SK-N-SH (cell line): ENCODE measurements at regions not wholly inside any gene's neighbourhood (a gene's known extent, or its start where the extent isn't known, plus 50 kb on each side); places are given as distances from the start of the nearest gene placed in this dataset.

Source experiments
- CHD2 ChIP-seq: fragments of 150-350 bp; IDR thresholded peaks from 2 replicates; pipeline ENCODE4 v1.6.1; 2018; ENCODE audit warnings: low read length; ENCODE audit not compliant: partially characterized antibody
- EP300 ChIP-seq, 2 experiments: IDR thresholded peaks; 2 replicates each; pipeline versions ENCODE4 v1.4.0 to v1.6.1; 2012; ENCODE audit warnings: borderline replicate concordance in 1 of 2, low read depth in 1 of 2, low read length in 1 of 2
- EZH2phosphoT487 ChIP-seq: fragments of 200-600 bp; sonication (generic); IDR thresholded peaks from 2 replicates; pipeline ENCODE4 v1.6.1; 2017; ENCODE audit warnings: low read depth, mixed run types, mild to moderate bottlenecking, antibody characterized with exemption, moderate library complexity, borderline replicate concordance
- FOXM1 ChIP-seq: IDR thresholded peaks from 2 replicates; pipeline ENCODE4 v1.4.0; 2012; ENCODE audit warnings: low read depth, mild to moderate bottlenecking
- GABPA ChIP-seq: IDR thresholded peaks from 2 replicates; pipeline ENCODE4 v1.4.0; 2012; ENCODE audit warnings: low read depth, mild to moderate bottlenecking
- JUND ChIP-seq: IDR thresholded peaks from 2 replicates; pipeline ENCODE4 v1.4.0; 2012
- NRF1 ChIP-seq: IDR thresholded peaks from 2 replicates; pipeline ENCODE4 v1.6.1; 2012; ENCODE audit warnings: low read depth, mild to moderate bottlenecking, low read length
- RAD21 ChIP-seq: IDR thresholded peaks from 2 replicates; pipeline ENCODE4 v1.6.1; 2012; ENCODE audit warnings: mild to moderate bottlenecking, low read length
- SMC3 ChIP-seq: IDR thresholded peaks from 2 replicates; pipeline ENCODE4 v1.6.1; 2012; ENCODE audit warnings: low read depth, low read length, improper control_type of control experiment
- TEAD4 ChIP-seq: IDR thresholded peaks from 2 replicates; pipeline ENCODE4 v1.4.0; 2012; ENCODE audit warnings: mild to moderate bottlenecking, borderline replicate concordance; ENCODE audit not compliant: insufficient read depth
- TF ChIP-seq, protein P1 (sequence below): IDR thresholded peaks from 2 replicates; pipeline ENCODE4 v1.6.1; 2012; ENCODE audit warnings: mild to moderate bottlenecking, low read depth, low read length, moderate library complexity
- TF ChIP-seq, protein P2 (sequence below): fragments of 200-600 bp; sonication (generic); IDR thresholded peaks from 2 replicates; pipeline ENCODE4 v1.6.1; 2017; ENCODE audit warnings: antibody characterized with exemption, mild to moderate bottlenecking, moderate library complexity
- TF ChIP-seq, protein P3 (sequence below): IDR thresholded peaks from 2 replicates; pipeline ENCODE4; 2012
- TF ChIP-seq, protein P4 (sequence below): fragments of 150-350 bp; IDR thresholded peaks from 2 replicates; pipeline ENCODE4 v1.6.1; 2017; ENCODE audit warnings: antibody characterized with exemption, low read length, low read depth, borderline replicate concordance

DNA sequence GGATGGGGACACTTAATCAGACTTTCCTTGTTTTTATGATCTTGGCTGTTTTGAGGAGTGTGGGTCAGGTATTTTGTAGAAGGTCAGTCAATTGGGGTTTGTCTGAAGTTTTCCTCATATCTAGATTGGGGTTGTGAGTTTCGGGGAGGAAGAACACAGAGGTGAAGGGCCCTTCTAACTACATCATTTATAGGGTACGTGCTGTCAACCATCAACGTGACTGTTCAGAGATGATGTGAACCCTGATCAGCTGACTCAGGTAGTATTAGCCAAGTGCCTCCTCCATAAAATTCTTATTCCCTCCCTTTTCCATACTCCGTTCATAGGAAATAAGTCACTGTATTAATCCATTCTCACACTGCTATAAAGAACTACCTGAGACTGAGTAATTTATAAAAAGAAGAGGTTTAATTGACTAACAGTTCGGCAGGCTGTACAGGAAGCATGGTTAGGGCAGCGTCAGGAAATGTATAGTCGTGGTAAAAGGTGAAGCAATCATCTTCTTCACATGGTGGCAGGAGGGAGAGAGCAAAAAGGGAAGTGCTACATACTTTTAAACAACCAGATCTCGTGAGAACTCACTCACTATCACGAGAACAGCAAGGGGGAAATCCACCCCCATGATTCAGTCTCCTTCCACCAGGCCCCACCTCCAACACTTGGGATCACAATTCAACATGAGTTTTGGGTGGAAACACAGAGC is 547.1 kb upstream of the LINC00305 start:
- TF ChIP-seq, protein P1, sequence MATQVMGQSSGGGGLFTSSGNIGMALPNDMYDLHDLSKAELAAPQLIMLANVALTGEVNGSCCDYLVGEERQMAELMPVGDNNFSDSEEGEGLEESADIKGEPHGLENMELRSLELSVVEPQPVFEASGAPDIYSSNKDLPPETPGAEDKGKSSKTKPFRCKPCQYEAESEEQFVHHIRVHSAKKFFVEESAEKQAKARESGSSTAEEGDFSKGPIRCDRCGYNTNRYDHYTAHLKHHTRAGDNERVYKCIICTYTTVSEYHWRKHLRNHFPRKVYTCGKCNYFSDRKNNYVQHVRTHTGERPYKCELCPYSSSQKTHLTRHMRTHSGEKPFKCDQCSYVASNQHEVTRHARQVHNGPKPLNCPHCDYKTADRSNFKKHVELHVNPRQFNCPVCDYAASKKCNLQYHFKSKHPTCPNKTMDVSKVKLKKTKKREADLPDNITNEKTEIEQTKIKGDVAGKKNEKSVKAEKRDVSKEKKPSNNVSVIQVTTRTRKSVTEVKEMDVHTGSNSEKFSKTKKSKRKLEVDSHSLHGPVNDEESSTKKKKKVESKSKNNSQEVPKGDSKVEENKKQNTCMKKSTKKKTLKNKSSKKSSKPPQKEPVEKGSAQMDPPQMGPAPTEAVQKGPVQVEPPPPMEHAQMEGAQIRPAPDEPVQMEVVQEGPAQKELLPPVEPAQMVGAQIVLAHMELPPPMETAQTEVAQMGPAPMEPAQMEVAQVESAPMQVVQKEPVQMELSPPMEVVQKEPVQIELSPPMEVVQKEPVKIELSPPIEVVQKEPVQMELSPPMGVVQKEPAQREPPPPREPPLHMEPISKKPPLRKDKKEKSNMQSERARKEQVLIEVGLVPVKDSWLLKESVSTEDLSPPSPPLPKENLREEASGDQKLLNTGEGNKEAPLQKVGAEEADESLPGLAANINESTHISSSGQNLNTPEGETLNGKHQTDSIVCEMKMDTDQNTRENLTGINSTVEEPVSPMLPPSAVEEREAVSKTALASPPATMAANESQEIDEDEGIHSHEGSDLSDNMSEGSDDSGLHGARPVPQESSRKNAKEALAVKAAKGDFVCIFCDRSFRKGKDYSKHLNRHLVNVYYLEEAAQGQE: no peak
- TF ChIP-seq, protein P2, sequence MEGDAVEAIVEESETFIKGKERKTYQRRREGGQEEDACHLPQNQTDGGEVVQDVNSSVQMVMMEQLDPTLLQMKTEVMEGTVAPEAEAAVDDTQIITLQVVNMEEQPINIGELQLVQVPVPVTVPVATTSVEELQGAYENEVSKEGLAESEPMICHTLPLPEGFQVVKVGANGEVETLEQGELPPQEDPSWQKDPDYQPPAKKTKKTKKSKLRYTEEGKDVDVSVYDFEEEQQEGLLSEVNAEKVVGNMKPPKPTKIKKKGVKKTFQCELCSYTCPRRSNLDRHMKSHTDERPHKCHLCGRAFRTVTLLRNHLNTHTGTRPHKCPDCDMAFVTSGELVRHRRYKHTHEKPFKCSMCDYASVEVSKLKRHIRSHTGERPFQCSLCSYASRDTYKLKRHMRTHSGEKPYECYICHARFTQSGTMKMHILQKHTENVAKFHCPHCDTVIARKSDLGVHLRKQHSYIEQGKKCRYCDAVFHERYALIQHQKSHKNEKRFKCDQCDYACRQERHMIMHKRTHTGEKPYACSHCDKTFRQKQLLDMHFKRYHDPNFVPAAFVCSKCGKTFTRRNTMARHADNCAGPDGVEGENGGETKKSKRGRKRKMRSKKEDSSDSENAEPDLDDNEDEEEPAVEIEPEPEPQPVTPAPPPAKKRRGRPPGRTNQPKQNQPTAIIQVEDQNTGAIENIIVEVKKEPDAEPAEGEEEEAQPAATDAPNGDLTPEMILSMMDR: no peak
- TF ChIP-seq JUND: no peak
- TF ChIP-seq EP300 (IDR thresholded peaks at IDR 0.05; ENCODE audit: borderline replicate concordance in 1 of 2, low read depth in 1 of 2, low read length in 1 of 2): no peak
- TF ChIP-seq, protein P3, sequence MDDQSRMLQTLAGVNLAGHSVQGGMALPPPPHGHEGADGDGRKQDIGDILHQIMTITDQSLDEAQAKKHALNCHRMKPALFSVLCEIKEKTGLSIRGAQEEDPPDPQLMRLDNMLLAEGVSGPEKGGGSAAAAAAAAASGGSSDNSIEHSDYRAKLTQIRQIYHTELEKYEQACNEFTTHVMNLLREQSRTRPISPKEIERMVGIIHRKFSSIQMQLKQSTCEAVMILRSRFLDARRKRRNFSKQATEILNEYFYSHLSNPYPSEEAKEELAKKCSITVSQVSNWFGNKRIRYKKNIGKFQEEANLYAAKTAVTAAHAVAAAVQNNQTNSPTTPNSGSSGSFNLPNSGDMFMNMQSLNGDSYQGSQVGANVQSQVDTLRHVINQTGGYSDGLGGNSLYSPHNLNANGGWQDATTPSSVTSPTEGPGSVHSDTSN: no peak
- no peak for TF ChIP-seq GABPA
- TF ChIP-seq NRF1: no peak
- no peak for TF ChIP-seq SMC3
- TF ChIP-seq CHD2: no peak
- no peak for TF ChIP-seq EZH2phosphoT487
- no peak for TF ChIP-seq FOXM1
- TF ChIP-seq TEAD4: no peak
- TF ChIP-seq, protein P4, sequence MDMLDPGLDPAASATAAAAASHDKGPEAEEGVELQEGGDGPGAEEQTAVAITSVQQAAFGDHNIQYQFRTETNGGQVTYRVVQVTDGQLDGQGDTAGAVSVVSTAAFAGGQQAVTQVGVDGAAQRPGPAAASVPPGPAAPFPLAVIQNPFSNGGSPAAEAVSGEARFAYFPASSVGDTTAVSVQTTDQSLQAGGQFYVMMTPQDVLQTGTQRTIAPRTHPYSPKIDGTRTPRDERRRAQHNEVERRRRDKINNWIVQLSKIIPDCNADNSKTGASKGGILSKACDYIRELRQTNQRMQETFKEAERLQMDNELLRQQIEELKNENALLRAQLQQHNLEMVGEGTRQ: no peak
- no peak for TF ChIP-seq RAD21
